HG03571 (cell line): ENCODE measurements at regions not wholly inside any gene's neighbourhood (a gene's known extent, or its start where the extent isn't known, plus 50 kb on each side); places are given as distances from the start of the nearest gene placed in this dataset.

Experiments used
- ATAC-seq: cut with Tn5 transposase; IDR thresholded peaks from one replicate; pipeline ENCODE4 v1.9.1; 2021; ENCODE audit not compliant: unreplicated experiment

- ATAC-seq: no peak
Measured at GRCh38 chr11:116488836-116489389, 283.9 kb downstream of the BUD13 start.

GRCh38 chr11:116485425-116485824, 287.4 kb downstream of the BUD13 start:
- ATAC-seq: no peak

GRCh38 chr11:116482716-116483115, 290.1 kb downstream of the BUD13 start:
- no peak for ATAC-seq

- ATAC-seq: no peak
Measured at GRCh38 chr11:116481126-116481675, 291.6 kb downstream of the BUD13 start.

DNA sequence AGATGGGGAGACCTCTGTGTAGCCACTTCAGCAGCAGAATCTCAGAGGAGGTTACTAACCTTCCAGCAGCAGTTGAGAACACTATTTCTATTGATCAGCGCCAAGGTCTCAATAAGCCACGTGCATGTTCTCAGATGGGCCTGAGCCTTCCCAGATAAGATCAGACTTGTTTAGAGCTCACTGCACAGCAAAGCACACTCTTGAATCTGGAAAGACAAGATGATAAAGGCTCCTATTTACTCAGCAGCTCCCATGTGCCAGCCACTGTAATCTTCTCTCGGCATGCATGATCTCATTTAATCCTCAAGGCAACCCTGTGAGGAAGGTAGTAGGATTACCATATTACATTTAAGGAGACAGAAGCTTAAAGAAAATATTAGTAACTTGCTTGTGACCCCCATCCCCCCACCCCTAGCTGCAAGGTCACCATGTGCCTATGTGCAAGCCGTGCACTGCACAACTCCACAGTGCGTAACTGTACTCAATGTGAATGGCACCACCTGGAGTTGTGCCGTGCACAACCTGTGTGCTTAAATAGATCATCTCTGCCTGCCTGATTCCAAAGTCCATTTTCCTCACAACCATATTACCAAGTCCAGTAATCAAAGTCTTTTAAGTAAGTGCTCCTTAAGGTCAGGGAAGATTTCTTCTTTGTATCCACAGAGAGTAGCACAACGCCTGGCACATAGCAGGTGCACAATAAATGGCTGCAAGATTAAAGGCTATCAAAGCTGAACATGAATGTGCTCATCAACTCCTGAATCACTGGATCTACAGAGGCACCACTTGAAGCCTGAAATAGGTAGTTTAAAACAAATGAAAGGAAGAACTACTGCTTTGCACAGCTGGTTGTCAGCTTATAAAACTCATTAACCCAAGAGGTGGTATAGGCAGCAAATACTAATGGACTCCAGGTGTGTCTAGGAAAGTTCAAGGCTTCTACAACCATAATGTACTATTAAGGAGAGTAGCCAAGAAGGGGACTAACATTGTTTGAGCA, 293.8 kb downstream of the BUD13 start:
- ATAC-seq: no peak

- no peak for ATAC-seq
Measured at GRCh38 chr11:116478205-116478604, 294.6 kb downstream of the BUD13 start.

DNA sequence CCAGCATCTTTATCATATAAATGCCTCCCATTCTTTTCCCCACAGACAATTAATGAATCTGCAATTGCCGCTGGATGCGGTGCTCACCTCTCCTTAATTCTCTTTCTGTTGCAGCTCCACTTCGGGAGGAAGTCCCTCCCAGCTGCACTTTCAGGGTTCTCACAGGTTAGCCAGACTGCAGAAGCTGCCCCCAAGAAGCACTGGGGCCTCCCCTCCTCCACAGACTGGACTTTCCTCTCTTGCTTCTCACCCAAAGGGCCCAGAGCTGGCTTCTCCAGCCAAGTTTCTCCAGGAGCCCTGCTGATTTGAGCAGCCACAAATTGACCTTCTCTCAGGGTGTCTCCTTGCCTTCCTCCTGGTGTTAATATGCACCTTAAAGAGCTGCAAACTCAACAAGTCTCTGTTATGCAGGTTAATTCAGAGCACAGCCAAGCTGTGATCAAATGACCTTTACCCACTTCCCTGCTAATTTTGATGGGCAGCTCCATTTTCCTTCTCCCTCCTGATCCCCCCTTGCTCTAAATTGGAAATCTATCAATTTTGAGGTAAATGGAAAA, 298.9 kb downstream of the BUD13 start:
- no peak for ATAC-seq

DNA sequence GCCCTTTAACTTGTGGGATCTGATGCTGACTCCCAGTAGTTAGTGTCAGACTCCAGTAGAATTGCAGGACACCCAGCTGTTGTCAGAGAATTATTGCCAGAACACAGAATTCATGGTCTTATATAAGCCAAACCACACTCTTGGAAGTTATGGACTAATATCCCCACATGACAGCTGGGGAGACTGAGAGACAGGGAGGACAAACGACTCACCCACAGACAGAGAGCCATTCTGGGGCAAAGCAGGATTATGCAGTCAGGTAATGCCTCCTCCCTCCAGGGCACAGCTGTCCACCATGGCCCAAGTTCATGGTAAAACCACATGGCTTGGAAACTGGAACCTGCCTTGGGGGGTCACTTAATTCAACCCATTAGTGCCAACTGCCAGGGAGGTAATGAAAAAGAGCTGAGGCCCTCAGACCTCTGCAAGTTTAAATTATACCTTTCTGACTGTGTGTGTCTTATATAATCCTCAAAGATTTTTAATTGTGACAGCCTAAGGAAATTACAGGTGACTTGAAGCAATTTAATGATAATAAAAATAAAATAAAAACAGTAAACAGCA, 299.5 kb downstream of the BUD13 start:
- ATAC-seq: no peak

GRCh38 chr11:116472651-116473050, 300.1 kb downstream of the BUD13 start:
- no peak for ATAC-seq

DNA sequence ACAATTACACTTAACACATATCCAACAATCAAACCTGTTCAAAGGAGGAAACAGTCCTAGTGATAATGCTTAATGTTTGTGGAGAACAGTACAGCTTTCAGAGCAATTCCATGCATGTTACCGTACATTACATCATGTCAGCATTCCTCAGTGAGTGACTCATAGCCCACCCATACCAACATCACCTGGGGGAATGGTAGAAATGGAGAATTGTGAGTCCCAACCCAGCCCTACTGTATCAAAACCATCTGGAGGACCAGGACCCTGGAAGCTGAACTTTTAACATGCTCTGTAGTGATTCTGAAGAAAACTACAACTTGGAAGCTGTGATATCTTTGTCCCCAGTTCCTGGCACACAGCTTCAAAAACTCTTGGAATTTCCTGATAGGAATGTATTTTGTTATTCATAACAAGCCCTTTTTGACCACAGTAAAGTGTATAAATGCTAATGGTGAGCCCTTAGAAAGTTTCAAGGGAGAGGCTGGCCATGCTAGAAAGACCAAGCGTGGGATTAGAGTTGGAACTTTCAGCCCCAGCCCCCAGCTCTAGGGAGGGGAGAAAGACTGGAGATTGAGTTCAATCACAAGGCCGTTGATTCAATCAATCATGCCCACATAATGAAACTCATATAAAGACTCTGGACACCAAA, 301.1 kb downstream of the BUD13 start:
- ATAC-seq: no peak

DNA sequence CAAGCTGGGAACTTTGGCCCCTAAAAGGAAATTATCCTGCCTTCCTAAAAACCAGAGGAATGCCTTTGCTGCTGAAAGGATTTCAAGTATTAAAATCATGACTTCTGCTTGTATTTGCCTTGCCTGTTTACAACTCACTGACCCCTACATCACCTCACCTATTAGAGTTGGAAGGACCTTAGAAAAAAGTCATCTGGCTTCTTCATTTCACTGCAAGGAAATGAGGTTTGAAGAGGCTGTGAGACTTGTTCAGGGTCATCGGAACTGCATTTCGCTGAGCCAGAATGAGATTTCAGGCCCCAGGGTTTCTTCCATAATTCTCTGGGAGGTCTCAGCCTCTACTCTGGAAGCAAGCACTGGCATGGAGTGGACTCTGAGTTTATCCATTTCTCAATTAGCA, 304.1 kb downstream of the BUD13 start:
- ATAC-seq: no peak

DNA sequence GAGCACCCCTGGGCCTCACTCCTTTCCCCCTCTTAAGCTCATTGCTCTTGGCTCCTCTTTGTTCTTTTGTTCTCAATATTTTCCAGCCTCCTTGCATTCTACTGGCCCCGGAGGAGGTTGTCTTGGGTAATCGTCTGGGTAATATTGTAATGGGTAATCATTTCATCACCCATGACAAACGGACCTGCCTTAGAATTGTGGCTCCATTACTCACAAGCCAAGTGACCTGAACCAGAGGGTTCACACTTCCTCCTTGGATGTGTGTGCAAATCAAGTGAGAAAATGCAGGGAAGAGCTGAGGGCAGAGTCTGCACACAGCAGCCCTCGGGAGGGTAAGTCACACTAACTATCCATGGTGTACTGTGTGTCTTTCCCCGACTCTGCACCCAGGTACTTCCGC, 305.0 kb downstream of the BUD13 start:
- no peak for ATAC-seq

GRCh38 chr11:116466801-116467200, 306.0 kb downstream of the BUD13 start:
- ATAC-seq: no peak

- ATAC-seq: no peak
Measured at GRCh38 chr11:116466191-116466590, 306.6 kb downstream of the BUD13 start.

DNA sequence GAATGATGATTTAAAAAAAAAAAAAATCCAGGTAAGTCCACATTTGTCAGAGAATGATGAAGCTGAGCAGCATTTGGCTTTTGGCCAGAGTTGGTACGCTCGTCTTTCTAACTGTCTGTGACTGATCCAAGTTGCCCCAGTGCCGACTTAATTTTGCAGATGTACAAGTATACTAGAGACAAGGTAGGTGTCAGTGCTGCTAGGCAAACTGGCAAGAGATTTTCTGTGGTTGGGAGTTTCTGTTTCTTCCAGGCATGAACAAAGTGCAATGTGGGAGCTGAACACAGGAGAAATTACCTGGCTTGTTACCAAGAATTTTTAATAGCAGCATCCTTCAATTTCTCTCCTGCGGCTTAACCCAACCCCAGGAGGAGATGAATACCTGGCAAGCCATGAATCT, 307.7 kb downstream of the BUD13 start:
- no peak for ATAC-seq

DNA sequence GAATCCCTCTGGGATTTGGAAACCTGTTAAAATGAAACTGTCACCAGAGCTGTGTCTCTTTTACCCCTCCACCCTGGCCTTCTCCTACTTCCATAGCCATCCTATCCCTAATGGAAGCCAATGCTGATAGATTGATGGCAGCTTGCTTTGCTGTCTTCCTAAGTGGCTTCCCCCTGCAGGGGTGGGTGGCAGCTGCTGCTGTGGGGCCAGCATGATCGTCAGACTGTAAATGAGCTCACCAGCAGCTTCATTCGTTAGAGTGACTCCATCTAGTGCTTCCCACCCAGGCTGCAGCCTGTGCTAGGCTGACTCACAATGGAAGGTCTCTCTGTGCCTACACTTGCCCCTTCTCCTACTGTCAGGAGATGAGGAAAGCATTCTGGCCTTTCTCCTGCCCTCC, 311.0 kb downstream of the BUD13 start:
- no peak for ATAC-seq

DNA sequence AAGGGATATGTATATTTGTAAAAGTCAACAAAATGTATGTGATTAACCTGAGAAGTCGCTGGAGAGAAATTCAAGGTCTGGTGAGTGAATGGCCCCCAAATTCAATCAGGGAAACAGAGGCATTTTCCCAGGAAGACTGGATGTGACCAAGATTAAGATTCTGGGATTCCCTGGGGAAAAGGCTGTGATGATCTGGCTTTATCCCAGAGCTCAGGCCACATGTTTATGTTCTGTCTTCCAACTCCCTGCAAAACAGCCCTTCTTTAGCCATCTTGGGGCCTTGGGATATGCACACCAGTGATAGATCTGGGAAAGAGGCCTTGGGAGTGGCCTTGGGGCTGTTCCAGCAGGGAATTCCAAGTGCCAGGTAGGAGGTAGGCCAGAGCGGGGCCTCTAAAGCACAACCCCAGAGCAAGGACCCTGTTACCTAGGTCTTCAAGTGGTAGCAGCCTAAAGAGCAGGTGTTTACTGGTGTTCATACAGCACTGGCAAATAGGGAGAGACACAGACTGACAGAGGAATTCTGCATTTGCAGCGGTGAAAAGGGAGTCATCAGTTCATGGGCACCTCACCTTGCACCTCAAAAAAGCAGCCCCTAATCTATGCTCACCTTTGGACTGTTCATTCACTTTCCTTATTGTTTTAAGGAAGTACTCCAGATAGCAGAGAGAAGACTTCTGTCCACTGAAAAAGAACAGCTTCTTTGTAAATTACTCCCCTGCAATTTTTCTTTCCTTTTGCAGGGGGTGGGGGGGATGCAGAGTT, 312.4 kb downstream of the BUD13 start:
- no peak for ATAC-seq

GRCh38 chr11:116459185-116460045, 313.4 kb downstream of the BUD13 start:
- ATAC-seq: no peak

- no peak for ATAC-seq
Measured at GRCh38 chr11:116458546-116458945, 314.2 kb downstream of the BUD13 start.
